GM23338 (cell line): ENCODE measurements at regions not wholly inside any gene's neighbourhood (a gene's known extent, or its start where the extent isn't known, plus 50 kb on each side); places are given as distances from the start of the nearest gene placed in this dataset.

ENCODE experiments used
- ATAC-seq: fragments of 200-7000 bp; cut with Tn5 transposase; 3 replicates; pipeline ENCODE4 v1.9.1; 2020
- DNase-seq: peaks from one replicate; pipeline ENCODE4 v3.0.0-alpha.2; 2015; ENCODE audit warnings: low spot score
- H2AFZ ChIP-seq: fragments of 200-600 bp; sonication (generic); 2 replicates; pipeline ENCODE4 v1.8.0; 2016; ENCODE audit warnings: antibody characterized with exemption, mild to moderate bottlenecking, moderate library complexity
- H3F3A ChIP-seq: fragments of 200-600 bp; sonication (generic); replicated peaks from 2 replicates; pipeline ENCODE4 v1.8.0; 2017; ENCODE audit warnings: antibody characterized with exemption, mixed run types, low read depth
- H3K27ac ChIP-seq: fragments of 200-600 bp; sonication (generic); 2 replicates; pipeline ENCODE4 v1.6.1; 2016; ENCODE audit warnings: low read depth
- H3K27me3 ChIP-seq: fragments of 200-600 bp; sonication (generic); 2 replicates; pipeline ENCODE4 v1.8.0; 2016; ENCODE audit warnings: mild to moderate bottlenecking, mixed run types, moderate library complexity; ENCODE audit not compliant: insufficient read depth
- H3K36me3 ChIP-seq: fragments of 200-600 bp; sonication (generic); 2 replicates; pipeline ENCODE4 v1.8.0; 2016; ENCODE audit warnings: mild to moderate bottlenecking; ENCODE audit not compliant: insufficient read depth
- H3K4me1 ChIP-seq: fragments of 200-600 bp; sonication (generic); 2 replicates; pipeline ENCODE4 v1.8.0; 2016; ENCODE audit warnings: mild to moderate bottlenecking, moderate library complexity; ENCODE audit not compliant: insufficient read depth
- H3K4me2 ChIP-seq: fragments of 200-600 bp; sonication (generic); 2 replicates; pipeline ENCODE4 v1.7.1; 2017; ENCODE audit warnings: mixed run types
- H3K4me3 ChIP-seq: fragments of 200-600 bp; sonication (generic); 2 replicates; pipeline ENCODE4 v1.6.1; 2016; ENCODE audit warnings: mixed run types
- H3K79me2 ChIP-seq: fragments of 200-600 bp; sonication (generic); replicated peaks from 2 replicates; pipeline ENCODE4 v1.8.0; 2017; ENCODE audit warnings: mild to moderate bottlenecking; ENCODE audit not compliant: insufficient read depth
- H3K9me2 ChIP-seq: fragments of 200-600 bp; sonication (generic); 2 replicates; pipeline ENCODE4 v1.8.0; 2017; ENCODE audit not compliant: insufficient read depth
- H4K20me1 ChIP-seq: fragments of 200-600 bp; sonication (generic); replicated peaks from 2 replicates; pipeline ENCODE4 v1.8.0; 2017; ENCODE audit warnings: mild to moderate bottlenecking; ENCODE audit not compliant: insufficient read depth
- H3K27ac Mint-ChIP-seq: 2 replicates; pipeline ENCODE4 v1.8.0; 2020; ENCODE audit warnings: inconsistent platforms, mild to moderate bottlenecking, moderate library complexity, mixed read lengths
- H3K27me3 Mint-ChIP-seq: 3 replicates; pipeline ENCODE4 v1.8.0; 2022; ENCODE audit warnings: low read depth, mild to moderate bottlenecking, moderate library complexity, mixed read lengths, inconsistent platforms; ENCODE audit not compliant: insufficient read depth, poor library complexity
- H3K36me3 Mint-ChIP-seq: 3 replicates; pipeline ENCODE4 v1.8.0; 2021; ENCODE audit warnings: low read depth, mild to moderate bottlenecking, inconsistent platforms, moderate library complexity, mixed read lengths
- H3K4me1 Mint-ChIP-seq: 3 replicates; pipeline ENCODE4 v1.8.0; 2020; ENCODE audit warnings: mild to moderate bottlenecking, inconsistent platforms, mixed read lengths
- H3K4me3 Mint-ChIP-seq: 3 replicates; pipeline ENCODE4 v1.8.0; 2021; ENCODE audit warnings: moderate library complexity, mild to moderate bottlenecking, inconsistent platforms, mixed read lengths
- H3K9me3 Mint-ChIP-seq: 3 replicates; pipeline ENCODE4 v1.8.0; 2020; ENCODE audit warnings: moderate library complexity, mild to moderate bottlenecking, inconsistent platforms, mixed read lengths
- CREB1 ChIP-seq: fragments of 250-450 bp; sonication (Bioruptor Pico); IDR thresholded peaks from 2 replicates; pipeline ENCODE4 v1.5.0; 2020; ENCODE audit warnings: low read depth, mild to moderate bottlenecking, moderate library complexity
- EZH2 ChIP-seq: fragments of 200-600 bp; sonication (generic); IDR thresholded peaks from one replicate; pipeline ENCODE4 v1.8.0; 2017; ENCODE audit warnings: antibody characterized with exemption, mild to moderate bottlenecking, low read depth; ENCODE audit not compliant: unreplicated experiment
- EZH2phosphoT487 ChIP-seq: fragments of 200-600 bp; sonication (generic); IDR thresholded peaks from one replicate; pipeline ENCODE4 v1.8.1; 2018; ENCODE audit warnings: antibody characterized with exemption; ENCODE audit not compliant: unreplicated experiment
- JUNB ChIP-seq: IDR thresholded peaks from one replicate; pipeline ENCODE4 v1.6.1; 2016; ENCODE audit warnings: antibody characterized with exemption; ENCODE audit not compliant: unreplicated experiment
- NANOG ChIP-seq: IDR thresholded peaks from 2 replicates; pipeline ENCODE4 v1.6.1; 2016; ENCODE audit warnings: antibody characterized with exemption, borderline replicate concordance
- STAT1 ChIP-seq: IDR thresholded peaks from one replicate; pipeline ENCODE4 v1.6.1; 2016; ENCODE audit warnings: antibody characterized with exemption; ENCODE audit not compliant: unreplicated experiment
- ZNF114 ChIP-seq: fragments of 250-450 bp; sonication (Bioruptor Pico); IDR thresholded peaks from 2 replicates; pipeline ENCODE4 v1.5.0; 2020; ENCODE audit warnings: mild to moderate bottlenecking, moderate library complexity
- TF ChIP-seq, protein P1 (sequence below): IDR thresholded peaks from one replicate; pipeline ENCODE4 v1.6.1; 2018; ENCODE audit warnings: antibody characterized with exemption; ENCODE audit not compliant: unreplicated experiment
- TF ChIP-seq, protein P2 (sequence below): fragments of 250-450 bp; sonication (Bioruptor Pico); IDR thresholded peaks from 2 replicates; pipeline ENCODE4 v1.5.0; 2020; ENCODE audit warnings: mild to moderate bottlenecking, moderate library complexity
- TF ChIP-seq, protein P3 (sequence below), 2 experiments: fragments of 200-600 bp in 1 of 2; sonication (generic) in 1 of 2; conservative IDR thresholded peaks; 2 replicates each; pipeline versions ENCODE4 v1.5.1 to v1.6.1; 2016 to 2017; ENCODE audit warnings: antibody characterized with exemption in 2 of 2, low read depth in 2 of 2, mild to moderate bottlenecking in 2 of 2, moderate library complexity in 1 of 2

DNA sequence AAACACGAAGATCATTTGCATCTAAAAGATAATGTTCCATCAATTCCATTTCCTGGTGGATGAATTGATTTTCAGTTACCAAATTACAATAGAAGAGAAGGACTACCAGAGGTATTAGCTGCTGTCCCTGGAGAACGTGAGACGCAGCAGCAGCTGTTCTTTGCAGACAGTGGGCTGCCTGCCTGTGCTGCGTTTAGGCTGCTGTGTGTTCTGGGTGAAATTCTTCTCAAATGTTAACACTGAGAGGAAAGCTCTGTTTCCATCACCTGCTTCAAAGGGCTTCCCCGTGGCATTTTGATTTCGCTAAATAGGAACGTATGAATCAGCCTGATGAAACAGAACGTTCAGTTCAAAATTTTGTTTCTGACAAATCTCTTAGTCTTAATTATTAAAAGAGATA, 362.2 kb downstream of the C6orf118 start:
- Histone ChIP-seq H3K27ac (no peak overlapping the region), H2AFZ (no peak overlapping the region), H3K4me1 (no peaks in the 10 kb centered on the region), H3K9me2 (no peaks in the 10 kb centered on the region), H4K20me1 (no peaks in the 10 kb centered on the region), H3K27me3 (no peaks in the 10 kb centered on the region), H3K79me2 (no peaks in the 10 kb centered on the region), H3F3A (no peaks in the 10 kb centered on the region), H3K36me3 (no peaks in the 10 kb centered on the region), H3K4me3 (no peak overlapping the region), H3K4me2 (no peak overlapping the region)
- no peaks in the 10 kb centered on the region for H3K27me3 Mint-ChIP-seq
- TF ChIP-seq STAT1: no peak
- no peak for TF ChIP-seq CREB1 (CRISPR knock-in tag)
- TF ChIP-seq NANOG: no peak
- TF ChIP-seq ZNF114 (CRISPR knock-in tag): no peak
- H3K4me1 Mint-ChIP-seq: no peaks in the 10 kb centered on the region
- no peak overlapping the region for H3K4me3 Mint-ChIP-seq
- no peak overlapping the region for H3K27ac Mint-ChIP-seq
- no peak for DNase-seq
- H3K9me3 Mint-ChIP-seq: peaks cover 12% of the 10 kb centered on the region; the same call in 2 of the 3 replicates
- ATAC-seq: no peak
- peaks cover 6% of the 10 kb centered on the region; the same call in 2 of the 3 replicates for H3K36me3 Mint-ChIP-seq

DNA sequence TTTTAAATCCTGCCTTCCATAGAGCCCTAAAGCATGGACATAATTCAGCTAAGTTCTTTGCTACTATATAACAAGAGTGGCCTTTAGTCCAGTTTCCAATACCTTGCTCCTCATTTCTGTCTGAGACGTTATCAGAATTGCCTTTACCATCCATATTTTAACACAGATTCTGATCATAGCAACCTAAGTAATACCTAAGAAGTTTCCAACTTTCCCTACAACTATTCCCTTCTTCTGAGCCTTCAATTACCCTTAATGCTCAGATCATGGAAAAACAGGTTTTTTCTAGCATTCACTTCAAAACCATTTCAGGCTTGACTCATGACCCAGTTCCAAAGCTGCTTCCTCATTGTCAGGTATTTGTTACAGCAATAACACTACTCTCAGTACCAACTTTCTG, 367.1 kb downstream of the C6orf118 start:
- no peaks in the 10 kb centered on the region for H3K4me1 Mint-ChIP-seq
- TF ChIP-seq JUNB: no peak
- TF ChIP-seq, protein P1, sequence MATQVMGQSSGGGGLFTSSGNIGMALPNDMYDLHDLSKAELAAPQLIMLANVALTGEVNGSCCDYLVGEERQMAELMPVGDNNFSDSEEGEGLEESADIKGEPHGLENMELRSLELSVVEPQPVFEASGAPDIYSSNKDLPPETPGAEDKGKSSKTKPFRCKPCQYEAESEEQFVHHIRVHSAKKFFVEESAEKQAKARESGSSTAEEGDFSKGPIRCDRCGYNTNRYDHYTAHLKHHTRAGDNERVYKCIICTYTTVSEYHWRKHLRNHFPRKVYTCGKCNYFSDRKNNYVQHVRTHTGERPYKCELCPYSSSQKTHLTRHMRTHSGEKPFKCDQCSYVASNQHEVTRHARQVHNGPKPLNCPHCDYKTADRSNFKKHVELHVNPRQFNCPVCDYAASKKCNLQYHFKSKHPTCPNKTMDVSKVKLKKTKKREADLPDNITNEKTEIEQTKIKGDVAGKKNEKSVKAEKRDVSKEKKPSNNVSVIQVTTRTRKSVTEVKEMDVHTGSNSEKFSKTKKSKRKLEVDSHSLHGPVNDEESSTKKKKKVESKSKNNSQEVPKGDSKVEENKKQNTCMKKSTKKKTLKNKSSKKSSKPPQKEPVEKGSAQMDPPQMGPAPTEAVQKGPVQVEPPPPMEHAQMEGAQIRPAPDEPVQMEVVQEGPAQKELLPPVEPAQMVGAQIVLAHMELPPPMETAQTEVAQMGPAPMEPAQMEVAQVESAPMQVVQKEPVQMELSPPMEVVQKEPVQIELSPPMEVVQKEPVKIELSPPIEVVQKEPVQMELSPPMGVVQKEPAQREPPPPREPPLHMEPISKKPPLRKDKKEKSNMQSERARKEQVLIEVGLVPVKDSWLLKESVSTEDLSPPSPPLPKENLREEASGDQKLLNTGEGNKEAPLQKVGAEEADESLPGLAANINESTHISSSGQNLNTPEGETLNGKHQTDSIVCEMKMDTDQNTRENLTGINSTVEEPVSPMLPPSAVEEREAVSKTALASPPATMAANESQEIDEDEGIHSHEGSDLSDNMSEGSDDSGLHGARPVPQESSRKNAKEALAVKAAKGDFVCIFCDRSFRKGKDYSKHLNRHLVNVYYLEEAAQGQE: no peak
- no peak for TF ChIP-seq EZH2phosphoT487
- no peak for TF ChIP-seq EZH2
- TF ChIP-seq, protein P2, sequence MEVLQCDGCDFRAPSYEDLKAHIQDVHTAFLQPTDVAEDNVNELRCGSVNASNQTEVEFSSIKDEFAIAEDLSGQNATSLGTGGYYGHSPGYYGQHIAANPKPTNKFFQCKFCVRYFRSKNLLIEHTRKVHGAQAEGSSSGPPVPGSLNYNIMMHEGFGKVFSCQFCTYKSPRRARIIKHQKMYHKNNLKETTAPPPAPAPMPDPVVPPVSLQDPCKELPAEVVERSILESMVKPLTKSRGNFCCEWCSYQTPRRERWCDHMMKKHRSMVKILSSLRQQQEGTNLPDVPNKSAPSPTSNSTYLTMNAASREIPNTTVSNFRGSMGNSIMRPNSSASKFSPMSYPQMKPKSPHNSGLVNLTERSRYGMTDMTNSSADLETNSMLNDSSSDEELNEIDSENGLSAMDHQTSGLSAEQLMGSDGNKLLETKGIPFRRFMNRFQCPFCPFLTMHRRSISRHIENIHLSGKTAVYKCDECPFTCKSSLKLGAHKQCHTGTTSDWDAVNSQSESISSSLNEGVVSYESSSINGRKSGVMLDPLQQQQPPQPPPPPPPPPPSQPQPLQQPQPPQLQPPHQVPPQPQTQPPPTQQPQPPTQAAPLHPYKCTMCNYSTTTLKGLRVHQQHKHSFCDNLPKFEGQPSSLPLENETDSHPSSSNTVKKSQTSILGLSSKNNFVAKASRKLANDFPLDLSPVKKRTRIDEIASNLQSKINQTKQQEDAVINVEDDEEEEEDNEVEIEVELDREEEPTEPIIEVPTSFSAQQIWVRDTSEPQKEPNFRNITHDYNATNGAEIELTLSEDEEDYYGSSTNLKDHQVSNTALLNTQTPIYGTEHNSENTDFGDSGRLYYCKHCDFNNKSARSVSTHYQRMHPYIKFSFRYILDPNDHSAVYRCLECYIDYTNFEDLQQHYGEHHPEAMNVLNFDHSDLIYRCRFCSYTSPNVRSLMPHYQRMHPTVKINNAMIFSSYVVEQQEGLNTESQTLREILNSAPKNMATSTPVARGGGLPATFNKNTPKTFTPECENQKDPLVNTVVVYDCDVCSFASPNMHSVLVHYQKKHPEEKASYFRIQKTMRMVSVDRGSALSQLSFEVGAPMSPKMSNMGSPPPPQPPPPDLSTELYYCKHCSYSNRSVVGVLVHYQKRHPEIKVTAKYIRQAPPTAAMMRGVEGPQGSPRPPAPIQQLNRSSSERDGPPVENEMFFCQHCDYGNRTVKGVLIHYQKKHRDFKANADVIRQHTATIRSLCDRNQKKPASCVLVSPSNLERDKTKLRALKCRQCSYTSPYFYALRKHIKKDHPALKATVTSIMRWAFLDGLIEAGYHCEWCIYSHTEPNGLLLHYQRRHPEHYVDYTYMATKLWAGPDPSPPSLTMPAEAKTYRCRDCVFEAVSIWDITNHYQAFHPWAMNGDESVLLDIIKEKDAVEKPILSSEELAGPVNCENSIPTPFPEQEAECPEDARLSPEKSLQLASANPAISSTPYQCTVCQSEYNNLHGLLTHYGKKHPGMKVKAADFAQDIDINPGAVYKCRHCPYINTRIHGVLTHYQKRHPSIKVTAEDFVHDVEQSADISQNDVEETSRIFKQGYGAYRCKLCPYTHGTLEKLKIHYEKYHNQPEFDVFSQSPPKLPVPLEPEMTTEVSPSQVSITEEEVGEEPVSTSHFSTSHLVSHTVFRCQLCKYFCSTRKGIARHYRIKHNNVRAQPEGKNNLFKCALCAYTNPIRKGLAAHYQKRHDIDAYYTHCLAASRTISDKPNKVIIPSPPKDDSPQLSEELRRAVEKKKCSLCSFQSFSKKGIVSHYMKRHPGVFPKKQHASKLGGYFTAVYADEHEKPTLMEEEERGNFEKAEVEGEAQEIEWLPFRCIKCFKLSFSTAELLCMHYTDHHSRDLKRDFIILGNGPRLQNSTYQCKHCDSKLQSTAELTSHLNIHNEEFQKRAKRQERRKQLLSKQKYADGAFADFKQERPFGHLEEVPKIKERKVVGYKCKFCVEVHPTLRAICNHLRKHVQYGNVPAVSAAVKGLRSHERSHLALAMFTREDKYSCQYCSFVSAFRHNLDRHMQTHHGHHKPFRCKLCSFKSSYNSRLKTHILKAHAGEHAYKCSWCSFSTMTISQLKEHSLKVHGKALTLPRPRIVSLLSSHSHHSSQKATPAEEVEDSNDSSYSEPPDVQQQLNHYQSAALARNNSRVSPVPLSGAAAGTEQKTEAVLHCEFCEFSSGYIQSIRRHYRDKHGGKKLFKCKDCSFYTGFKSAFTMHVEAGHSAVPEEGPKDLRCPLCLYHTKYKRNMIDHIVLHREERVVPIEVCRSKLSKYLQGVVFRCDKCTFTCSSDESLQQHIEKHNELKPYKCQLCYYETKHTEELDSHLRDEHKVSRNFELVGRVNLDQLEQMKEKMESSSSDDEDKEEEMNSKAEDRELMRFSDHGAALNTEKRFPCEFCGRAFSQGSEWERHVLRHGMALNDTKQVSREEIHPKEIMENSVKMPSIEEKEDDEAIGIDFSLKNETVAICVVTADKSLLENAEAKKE (CRISPR knock-in tag): no peak
- no peak for TF ChIP-seq ZNF114 (CRISPR knock-in tag)
- TF ChIP-seq, protein P3, sequence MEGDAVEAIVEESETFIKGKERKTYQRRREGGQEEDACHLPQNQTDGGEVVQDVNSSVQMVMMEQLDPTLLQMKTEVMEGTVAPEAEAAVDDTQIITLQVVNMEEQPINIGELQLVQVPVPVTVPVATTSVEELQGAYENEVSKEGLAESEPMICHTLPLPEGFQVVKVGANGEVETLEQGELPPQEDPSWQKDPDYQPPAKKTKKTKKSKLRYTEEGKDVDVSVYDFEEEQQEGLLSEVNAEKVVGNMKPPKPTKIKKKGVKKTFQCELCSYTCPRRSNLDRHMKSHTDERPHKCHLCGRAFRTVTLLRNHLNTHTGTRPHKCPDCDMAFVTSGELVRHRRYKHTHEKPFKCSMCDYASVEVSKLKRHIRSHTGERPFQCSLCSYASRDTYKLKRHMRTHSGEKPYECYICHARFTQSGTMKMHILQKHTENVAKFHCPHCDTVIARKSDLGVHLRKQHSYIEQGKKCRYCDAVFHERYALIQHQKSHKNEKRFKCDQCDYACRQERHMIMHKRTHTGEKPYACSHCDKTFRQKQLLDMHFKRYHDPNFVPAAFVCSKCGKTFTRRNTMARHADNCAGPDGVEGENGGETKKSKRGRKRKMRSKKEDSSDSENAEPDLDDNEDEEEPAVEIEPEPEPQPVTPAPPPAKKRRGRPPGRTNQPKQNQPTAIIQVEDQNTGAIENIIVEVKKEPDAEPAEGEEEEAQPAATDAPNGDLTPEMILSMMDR (conservative IDR thresholded peaks at IDR 0.05; ENCODE audit: low read depth in 2 of 2): no peak

More for the DNA sequence above, 367.1 kb downstream of the C6orf118 start:
- no peak for ATAC-seq
- no peak overlapping the region for H2AFZ ChIP-seq
- no peak overlapping the region for H3K4me2 ChIP-seq
- H3K9me2 ChIP-seq: no peaks in the 10 kb centered on the region
- H3K36me3 ChIP-seq: no peaks in the 10 kb centered on the region
- no peaks in the 10 kb centered on the region for H3K79me2 ChIP-seq
- H3K4me3 ChIP-seq: no peak overlapping the region
- H3K4me1 ChIP-seq: no peaks in the 10 kb centered on the region
- no peak overlapping the region for H3K27ac ChIP-seq
- peaks cover 3% of the 10 kb centered on the region for H3K27me3 Mint-ChIP-seq
- H3K4me3 Mint-ChIP-seq: no peak overlapping the region
- no peaks in the 10 kb centered on the region for H3F3A ChIP-seq
- H3K36me3 Mint-ChIP-seq: peaks cover 2% of the 10 kb centered on the region; the same call in 1 of the 3 replicates
- H3K9me3 Mint-ChIP-seq: peaks cover 12% of the 10 kb centered on the region; the same call in 2 of the 3 replicates
- H3K27me3 ChIP-seq: no peaks in the 10 kb centered on the region
- no peak for DNase-seq
- H4K20me1 ChIP-seq: no peaks in the 10 kb centered on the region
- H3K27ac Mint-ChIP-seq: no peak overlapping the region
